Kidney (tissue), 13 donors: ENCODE measurements at regions not wholly inside any gene's neighbourhood (a gene's known extent, or its start where the extent isn't known, plus 50 kb on each side); places are given as distances from the start of the nearest gene placed in this dataset.

Experiments used
- DNase-seq, 5 donors: peaks; one replicate each; pipeline ENCODE4 v3.0.0-alpha.2; 2013 to 2020
- FAIRE-seq: peaks from 2 replicates; lab custom pipeline; 2012; peaks lifted over from hg19 to GRCh38; lab: Jason Lieb, UNC
- H3K27ac ChIP-seq, 2 donors: one replicate each; pipeline ENCODE4 v1.7.0; 2013; ENCODE audit warnings: low read depth in 2 of 2, low read length in 2 of 2, inconsistent platforms in 1 of 2
- H3K27me3 ChIP-seq: one replicate; pipeline ENCODE4 v1.7.1; 2013; ENCODE audit warnings: low read length, inconsistent platforms; ENCODE audit not compliant: control insufficient read depth, insufficient read depth
- H3K36me3 ChIP-seq, 3 donors: one replicate each; pipeline versions ENCODE4 v1.7.0 to v1.7.1; 2013; ENCODE audit warnings: low read length in 3 of 3, control low read depth in 1 of 3, inconsistent platforms in 1 of 3; ENCODE audit not compliant: insufficient read depth in 3 of 3, control insufficient read depth in 2 of 3
- H3K4me1 ChIP-seq, 3 donors: one replicate each; pipeline versions ENCODE4 v1.7.0 to v1.7.1; 2013; ENCODE audit warnings: low read length in 3 of 3, inconsistent platforms in 1 of 3, low read depth in 1 of 3; ENCODE audit not compliant: control insufficient read depth in 2 of 3, insufficient read depth in 2 of 3
- H3K4me3 ChIP-seq, 3 donors: one replicate each; pipeline versions ENCODE4 v1.7.0 to v1.8.1; 2013; ENCODE audit warnings: low read length in 3 of 3, control low read depth in 1 of 3, inconsistent platforms in 1 of 3
- H3K9ac ChIP-seq, 3 donors: one replicate each; pipeline versions ENCODE4 v1.7.0 to v1.7.1; 2013; ENCODE audit warnings: low read length in 3 of 3, control low read depth in 1 of 3, inconsistent platforms in 1 of 3
- H3K9me3 ChIP-seq, 3 donors: one replicate each; pipeline versions ENCODE4 v1.7.0 to v1.7.1; 2013; ENCODE audit warnings: low read length in 3 of 3, control low read depth in 1 of 3, inconsistent platforms in 1 of 3; ENCODE audit not compliant: control insufficient read depth in 2 of 3, insufficient read depth in 1 of 3
- CTCF ChIP-seq: IDR thresholded peaks from 3 replicates; pipeline ENCODE4 v1.5.1; 2012; ENCODE audit warnings: mild to moderate bottlenecking, moderate library complexity, borderline replicate concordance; ENCODE audit not compliant: insufficient read depth; ENCODE audit errors: extremely low read depth
- intact Hi-C: fragments of 100-400 bp; cut with DNase I; formaldehyde crosslinking; loops from one replicate; pipeline ENCODE4 v1.11.1; 2022
- donor health status: control.
- donor health status: control.
- donor health status: control.
- donor health status: control.
- donor health status: control.
- donor health status: DM: yes; HTN: yes; CAD: no.
- donor health status: Normal renal cell carcinoma (clear cell type).

- Histone ChIP-seq H3K27me3 (no peaks in the 10 kb centered on the region), H3K9ac (no peak overlapping the region), H3K4me1 (peaks cover 0 to 4% (median 0%) of the 10 kb centered on the region in 3 donors), H3K36me3 (no peaks in the 10 kb centered on the region), H3K4me3 (no peak overlapping the region), H3K27ac (no peak overlapping the region), H3K9me3 (peaks cover 0 to 4% (median 0%) of the 10 kb centered on the region in 3 donors)
- no peak for TF ChIP-seq CTCF
- intact Hi-C loops = no loop called here
- FAIRE-seq (no peak), DNase-seq (peak in 1 of 5 donors; percentile 7)
Measured at GRCh38 chr7:138304071-138304320, 156.1 kb upstream of the TRIM24 start.

GRCh38 chr7:138307633-138308032 lies 152.4 kb upstream of the TRIM24 start:
- no peak overlapping the region for H3K4me3 ChIP-seq
- DNase-seq (no peak), FAIRE-seq (no peak)
- TF ChIP-seq CTCF = no peak
- H3K27ac ChIP-seq = no peak overlapping the region
- no peaks in the 10 kb centered on the region for H3K36me3 ChIP-seq
- no peaks in the 10 kb centered on the region for H3K27me3 ChIP-seq
- H3K9ac ChIP-seq = no peak overlapping the region
- H3K4me1 ChIP-seq = peaks cover 0 to 4% (median 0%) of the 10 kb centered on the region in 3 donors
- peaks cover 0 to 4% (median 0%) of the 10 kb centered on the region in 3 donors for H3K9me3 ChIP-seq
- intact Hi-C loops = no loop called here

DNA sequence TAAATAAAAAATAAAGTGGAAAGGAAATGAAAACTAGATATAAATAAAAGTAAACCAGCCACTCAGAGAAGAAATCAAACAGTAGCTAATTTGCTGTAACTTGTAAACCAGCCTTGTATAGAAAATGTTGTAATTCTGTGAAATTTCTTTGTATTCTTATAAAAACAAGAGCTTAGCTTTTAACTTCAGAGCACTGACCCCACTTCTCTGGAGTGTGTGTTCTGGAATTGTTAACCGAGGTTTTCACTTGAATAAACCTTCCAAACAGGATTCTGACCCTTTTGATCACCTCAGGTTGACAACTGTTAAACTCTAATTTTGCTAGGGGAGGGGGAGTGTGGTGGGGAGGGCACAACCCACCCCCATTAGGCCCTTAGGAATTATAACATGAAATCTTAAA lies 151.9 kb upstream of the TRIM24 start:
- no peak overlapping the region for H3K9ac ChIP-seq
- peak in 1 of 5 donors; percentile 21 for DNase-seq
- peaks cover 0 to 4% (median 0%) of the 10 kb centered on the region in 3 donors for H3K9me3 ChIP-seq
- no peaks in the 10 kb centered on the region for H3K27me3 ChIP-seq
- intact Hi-C loops = no loop called here
- H3K4me1 ChIP-seq = peaks cover 0 to 4% (median 0%) of the 10 kb centered on the region in 3 donors
- no peaks in the 10 kb centered on the region for H3K36me3 ChIP-seq
- no peak overlapping the region for H3K4me3 ChIP-seq
- H3K27ac ChIP-seq = no peak overlapping the region
- no peak for TF ChIP-seq CTCF
- FAIRE-seq = no peak

DNA sequence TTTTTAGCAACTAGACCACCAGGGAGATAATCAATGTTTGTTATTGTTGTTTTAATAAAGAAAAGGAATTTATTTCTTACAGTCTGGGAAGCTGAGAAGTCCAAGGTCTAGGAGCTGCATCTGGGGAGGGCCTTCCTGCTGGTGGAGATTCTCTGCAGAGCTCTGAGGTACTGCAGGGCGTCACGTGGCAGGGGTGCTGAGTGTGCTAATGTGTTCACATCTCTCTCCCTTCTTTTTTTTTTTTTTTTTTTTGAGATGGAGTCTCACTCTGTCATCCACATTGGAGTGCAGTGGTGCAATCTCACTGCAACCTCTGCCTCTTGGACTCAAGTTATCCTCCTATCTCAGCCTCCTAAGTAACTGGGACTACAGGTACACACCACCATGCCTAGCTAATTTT lies 150.9 kb upstream of the TRIM24 start:
- FAIRE-seq = no peak
- H3K27ac ChIP-seq = no peak overlapping the region
- H3K4me1 ChIP-seq = peaks cover 0 to 4% (median 0%) of the 10 kb centered on the region in 3 donors
- intact Hi-C loops = no loop called here
- peak in 1 of 5 donors; percentile 6 for DNase-seq
- no peaks in the 10 kb centered on the region for H3K36me3 ChIP-seq
- no peak overlapping the region for H3K9ac ChIP-seq
- no peak overlapping the region for H3K4me3 ChIP-seq
- no peak for TF ChIP-seq CTCF
- peaks cover 0 to under 1% (median 0%) of the 10 kb centered on the region in 3 donors for H3K9me3 ChIP-seq
- no peaks in the 10 kb centered on the region for H3K27me3 ChIP-seq
